Jurkat, Clone E6-1 (cell line): ENCODE measurements at regions not wholly inside any gene's neighbourhood (a gene's known extent, or its start where the extent isn't known, plus 50 kb on each side); places are given as distances from the start of the nearest gene placed in this dataset.
"Not testable (repeated sequence)": the region's sequence is repeated elsewhere in the genome, so short reads cannot be mapped to it uniquely, and the experiment has no call there.

Experiments
- DNase-seq: peaks from one replicate; pipeline ENCODE4 v3.0.0-alpha.2; 2011; ENCODE audit warnings: low read depth, low spot score
- H3K4me3 ChIP-seq: 2 replicates; pipeline ENCODE4 v1.5.1; 2011; ENCODE audit warnings: mild to moderate bottlenecking, low read length, control low read depth, moderate library complexity

DNA sequence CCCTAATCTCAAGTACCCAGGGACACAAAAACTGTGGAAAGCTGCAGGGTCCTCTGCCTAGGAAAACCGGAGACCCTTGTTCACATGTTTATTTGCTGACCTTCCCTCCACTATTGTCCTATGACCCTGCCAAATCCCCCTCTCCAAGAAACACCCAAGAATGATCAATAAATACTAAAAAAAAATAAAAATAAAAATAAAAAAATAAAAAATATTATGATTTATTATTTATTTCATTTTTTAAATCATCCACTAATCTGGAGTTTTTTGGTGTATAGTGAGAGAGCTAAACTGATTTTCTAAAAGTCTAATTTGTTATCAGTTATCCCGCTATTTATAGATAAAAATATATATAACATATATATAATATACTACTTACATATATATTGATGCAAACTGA, 360.6 kb downstream of the ZBBX start:
- not testable (repeated sequence) for DNase-seq, H3K4me3 ChIP-seq

DNA sequence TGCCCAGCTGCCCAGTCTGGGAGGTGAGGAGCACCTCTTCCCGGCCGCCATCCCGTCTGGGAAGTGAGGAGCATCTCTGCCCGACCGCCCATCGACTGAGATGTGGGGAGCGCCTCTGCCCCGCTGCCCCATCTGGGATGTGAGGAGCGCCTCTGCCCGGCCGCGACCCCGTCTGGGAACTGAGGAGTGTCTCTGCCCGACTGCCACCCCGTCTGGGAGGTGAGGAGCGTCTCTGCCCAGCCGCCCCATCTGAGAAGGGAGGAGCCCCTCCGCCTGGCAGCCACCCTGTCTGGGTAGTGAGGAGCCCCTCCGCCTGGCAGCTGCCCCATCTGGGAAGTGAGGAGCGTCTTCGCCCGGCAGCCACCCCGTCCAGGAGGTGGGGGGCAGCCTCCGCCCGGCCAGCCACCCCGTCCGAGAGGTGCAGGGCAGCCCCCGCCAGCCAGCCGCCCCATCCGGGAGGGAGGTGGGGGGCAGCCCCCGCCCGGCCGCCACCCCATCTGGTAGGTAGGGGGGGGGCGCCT, 361.4 kb downstream of the ZBBX start:
- not testable (repeated sequence) for H3K4me3 ChIP-seq, DNase-seq

DNA sequence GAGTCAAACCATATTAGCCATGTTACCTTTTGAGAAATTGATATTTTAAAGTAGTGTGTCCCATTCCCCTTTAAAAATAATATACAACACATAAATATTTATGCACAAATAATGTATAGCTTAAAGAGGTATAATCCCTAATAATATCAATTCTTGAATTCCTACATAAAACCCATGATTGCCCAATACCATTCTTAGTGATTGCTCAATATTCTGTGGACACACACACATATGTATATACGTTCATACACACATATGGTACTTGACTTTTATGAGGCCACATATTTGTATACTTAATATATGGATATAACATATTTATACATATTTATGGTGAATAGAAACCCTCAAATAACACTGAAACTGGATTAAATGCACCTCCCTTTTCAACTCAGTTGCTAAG, 367.4 kb downstream of the ZBBX start:
- DNase-seq, result no peak
- H3K4me3 ChIP-seq, result no peak overlapping the region

DNA sequence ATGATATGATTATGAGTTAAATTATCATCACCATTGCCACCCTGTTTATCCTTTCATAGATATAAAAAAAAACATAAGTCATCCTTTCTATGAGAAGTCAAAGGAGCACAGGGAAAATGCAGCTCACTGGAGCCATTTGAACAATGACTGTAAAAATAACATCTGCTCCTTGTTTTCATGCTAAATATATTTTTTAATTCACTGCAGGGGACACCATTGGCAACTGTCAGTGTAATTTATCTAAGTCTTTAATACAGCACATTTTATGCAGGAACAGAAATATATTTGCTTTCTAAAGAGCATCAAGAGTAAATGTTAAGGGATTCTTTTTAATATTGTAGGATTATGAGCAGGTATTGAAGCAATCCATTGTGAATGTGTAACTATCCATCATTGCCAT, 371.3 kb downstream of the ZBBX start:
- no peak for DNase-seq
- H3K4me3 ChIP-seq, result no peak overlapping the region

DNA sequence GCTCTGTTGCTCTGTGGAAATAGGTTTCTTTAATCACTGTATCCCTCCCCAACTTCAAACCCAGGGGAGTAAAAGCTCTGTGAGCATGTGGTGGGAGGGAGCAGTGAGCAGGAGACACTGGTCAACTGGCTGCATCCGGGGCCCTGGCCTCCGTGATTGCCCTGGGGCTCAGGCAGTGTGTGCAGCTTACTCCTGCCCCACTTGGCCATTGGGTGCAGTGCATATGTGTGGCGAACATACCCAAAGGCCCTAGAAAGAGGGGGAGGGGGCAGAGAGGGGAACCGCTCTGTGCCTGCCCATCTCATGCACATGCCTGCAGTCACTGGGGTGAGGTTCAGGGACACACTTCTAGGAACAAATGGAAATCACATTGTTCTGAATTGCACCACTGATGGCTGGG, 378.7 kb downstream of the ZBBX start:
- no peak overlapping the region for H3K4me3 ChIP-seq
- no peak for DNase-seq

DNA sequence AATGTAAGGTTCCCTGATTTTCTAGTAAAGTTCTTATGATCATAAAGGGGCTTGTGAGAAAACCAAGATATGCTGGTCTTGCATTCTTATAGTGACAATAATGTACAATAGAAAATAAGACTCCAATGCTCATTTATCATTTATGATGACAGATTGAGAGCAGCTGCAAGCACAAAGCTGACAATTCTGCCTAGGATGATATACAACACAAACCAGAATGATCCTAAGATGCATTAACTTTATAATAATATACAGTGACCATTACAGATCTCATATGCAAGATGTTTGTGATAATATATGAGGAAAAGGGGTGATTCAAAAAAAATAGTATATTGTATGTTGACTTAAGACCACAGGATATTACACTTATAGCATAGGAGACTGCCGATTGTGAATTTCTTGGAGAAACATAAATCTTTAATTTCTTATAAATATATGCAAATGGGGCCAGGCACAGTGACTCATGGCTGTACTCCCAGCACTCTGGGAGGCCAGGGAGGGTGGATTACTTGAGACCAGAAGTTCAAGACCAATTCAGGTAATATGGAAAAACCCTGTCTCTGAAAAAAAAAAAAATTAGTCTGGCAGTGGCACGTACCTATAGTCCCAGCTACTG, 387.0 kb downstream of the ZBBX start:
- no peak overlapping the region for H3K4me3 ChIP-seq
- DNase-seq, result no peak

DNA sequence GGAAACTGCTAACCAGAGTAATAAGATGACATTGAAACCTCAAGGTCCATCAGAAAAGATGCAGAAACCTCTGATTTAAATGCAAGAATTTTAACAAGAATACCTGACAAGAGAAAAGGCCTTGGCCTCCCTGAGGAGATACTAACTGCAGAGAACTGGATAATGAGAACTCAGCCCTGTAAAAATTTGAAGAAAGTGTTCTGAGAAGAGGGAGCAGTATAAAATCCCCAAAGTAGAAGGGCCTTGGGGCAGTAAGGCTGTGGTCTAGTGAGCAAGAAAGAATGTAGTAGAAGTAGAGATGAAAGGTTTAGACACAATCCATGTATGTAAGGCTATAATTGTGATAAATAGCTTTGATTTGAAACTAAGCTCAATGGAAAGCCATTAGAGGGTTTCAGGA, 394.1 kb downstream of the ZBBX start:
- no peak overlapping the region for H3K4me3 ChIP-seq
- DNase-seq, result no peak

DNA sequence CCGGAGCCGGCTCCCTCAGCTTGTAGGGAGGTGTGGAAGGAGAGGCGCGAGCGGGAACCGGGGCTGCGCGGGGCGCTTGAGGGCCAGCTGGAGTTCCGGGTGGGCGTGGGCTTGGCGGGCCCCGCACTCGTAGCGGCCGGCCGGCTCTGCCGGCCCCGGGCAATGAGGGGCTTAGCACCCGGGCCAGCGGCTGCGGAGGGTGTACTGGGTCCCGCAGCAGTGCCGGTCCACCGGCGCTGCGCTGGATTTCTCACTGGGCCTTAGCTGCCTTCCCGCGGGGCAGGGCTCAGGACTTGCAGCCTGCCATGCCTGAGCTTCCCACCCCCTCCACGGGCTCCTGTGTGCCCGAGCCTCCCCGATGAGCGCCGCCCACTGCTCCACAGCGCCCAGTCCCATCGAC, 404.3 kb downstream of the ZBBX start:
- not testable (repeated sequence) for H3K4me3 ChIP-seq, DNase-seq

DNA sequence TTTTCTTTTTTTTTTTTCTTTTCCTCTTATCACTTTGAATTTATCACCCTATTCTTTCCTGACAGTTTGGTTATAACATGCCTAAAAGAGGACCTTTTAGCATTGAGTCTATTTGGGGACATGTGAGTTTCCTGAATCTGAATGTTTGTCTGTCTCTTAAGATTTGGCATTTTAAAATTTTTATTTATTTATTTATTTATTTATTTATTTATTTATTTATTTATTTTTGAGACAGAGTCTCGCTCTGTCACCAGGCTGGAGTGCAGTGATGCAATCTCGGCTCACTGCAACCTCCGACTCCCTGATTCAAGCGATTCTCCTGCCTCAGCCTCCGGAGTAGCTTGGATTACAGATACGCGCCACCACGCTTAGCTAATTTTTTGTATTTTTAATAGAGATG, 412.4 kb downstream of the ZBBX start:
- DNase-seq, H3K4me3 ChIP-seq: not testable (repeated sequence)

DNA sequence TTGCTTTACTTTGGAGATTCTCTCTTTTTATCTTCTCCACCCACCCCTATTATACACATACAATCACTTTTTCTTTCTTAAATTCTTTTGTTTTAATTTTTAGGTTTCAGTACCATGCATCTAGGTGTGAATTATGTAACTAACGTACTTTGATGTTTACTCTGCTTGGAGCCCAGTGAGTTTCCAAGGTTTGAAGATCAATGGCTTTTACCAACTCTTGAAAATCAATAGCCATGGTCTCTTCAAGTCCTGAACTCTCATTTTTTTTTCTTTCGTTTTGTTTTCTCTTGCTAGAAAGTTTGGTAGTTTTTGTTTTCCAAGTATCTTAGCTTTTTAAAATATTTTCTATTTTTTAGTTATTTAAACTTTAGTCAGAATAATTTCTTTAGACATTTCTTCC, 417.2 kb downstream of the ZBBX start:
- no peak overlapping the region for H3K4me3 ChIP-seq
- no peak for DNase-seq

DNA sequence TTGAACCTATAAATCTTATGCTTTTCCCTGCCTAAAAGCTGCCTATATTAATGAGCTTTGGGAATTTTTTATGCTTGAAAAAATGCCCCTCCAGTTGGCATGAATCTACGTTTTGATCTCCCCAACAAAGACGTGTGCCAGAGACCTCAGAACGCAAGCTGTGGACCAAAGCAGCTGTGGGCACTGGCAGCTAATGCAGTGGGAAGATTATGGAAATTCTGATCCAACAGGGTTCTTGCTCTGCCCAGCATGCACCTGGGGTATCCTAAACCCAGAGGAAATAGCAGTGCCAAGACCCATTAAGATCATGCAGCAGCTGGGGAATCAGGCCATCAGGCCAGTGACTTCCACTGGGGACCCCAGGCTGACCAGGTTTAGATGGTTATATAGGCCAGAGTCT, 423.0 kb downstream of the ZBBX start:
- no peak for DNase-seq
- no peak overlapping the region for H3K4me3 ChIP-seq

DNA sequence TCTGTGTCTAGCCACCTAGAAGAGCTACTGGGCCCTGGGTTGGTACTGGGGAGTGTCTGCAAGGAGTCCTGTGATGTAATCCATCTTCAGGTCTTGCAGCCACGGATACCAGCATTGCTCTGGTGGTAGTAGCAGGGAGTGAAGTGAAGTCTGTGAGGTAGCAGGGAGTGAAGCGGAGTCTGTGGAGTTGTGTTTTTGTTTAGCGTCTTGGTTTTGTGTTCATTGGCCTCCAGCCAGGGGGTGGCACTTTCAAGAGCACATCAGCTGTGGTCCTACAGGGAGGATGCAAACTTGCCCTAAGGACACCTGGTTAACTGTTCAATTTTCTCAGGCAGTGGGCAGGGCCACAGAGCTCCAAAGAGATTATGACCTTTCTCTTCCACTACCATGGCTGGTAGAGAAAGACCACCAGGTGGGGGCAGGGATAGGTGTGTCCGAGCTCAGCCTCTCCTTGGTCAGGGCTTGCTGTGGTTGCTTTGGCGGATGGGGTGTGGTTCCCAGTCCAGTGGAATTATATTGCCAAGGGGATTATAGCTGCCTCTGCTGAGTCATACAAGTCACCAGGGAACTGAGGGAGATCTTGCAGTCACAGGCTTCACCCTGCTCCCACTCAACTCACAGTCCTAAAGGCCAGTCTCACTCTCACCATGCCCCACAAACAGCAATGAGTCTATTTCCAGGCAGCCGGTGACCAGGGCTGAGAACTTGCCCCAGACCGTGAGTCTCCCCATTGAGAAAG, 424.7 kb downstream of the ZBBX start:
- no peak for DNase-seq
- no peak overlapping the region for H3K4me3 ChIP-seq

DNA sequence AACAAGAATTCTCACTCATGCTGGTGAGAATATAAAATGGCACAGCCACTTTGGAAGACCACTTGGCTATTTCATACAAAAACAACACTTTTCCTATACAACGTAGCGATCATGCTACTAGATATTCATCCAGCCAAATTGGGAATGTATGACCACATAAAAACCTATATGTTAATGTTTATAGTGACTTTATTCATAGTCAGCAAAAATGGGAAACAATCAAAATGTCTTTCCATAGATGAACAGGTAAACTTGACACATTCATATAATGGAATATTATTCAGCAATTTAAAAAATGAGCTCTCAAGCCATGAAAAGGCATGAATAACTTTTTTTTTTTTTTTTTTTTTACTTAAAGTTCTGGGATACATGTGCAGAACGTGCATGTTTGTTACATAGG, 445.2 kb downstream of the ZBBX start:
- no peak for DNase-seq
- no peak overlapping the region for H3K4me3 ChIP-seq

DNA sequence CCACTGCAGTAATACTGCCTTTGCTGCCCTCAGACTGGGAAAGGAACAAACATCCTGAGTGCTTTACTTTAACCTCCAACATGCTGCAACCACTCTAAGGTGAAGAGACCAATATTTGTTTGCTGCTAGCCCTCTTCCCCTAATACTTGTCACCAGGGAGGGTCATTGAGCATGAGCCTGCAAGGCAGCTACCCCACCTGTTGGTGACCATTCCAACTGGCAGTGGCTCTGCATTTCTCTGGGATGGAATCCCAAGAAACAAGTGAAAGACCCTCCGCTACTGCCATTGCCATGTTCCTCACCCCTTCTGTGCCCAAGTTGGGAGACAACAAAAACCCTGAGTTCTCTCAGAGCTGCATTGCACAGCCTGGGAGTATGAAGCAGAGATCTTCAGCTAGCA, 462.7 kb downstream of the ZBBX start:
- no peak for DNase-seq
- no peak overlapping the region for H3K4me3 ChIP-seq

DNA sequence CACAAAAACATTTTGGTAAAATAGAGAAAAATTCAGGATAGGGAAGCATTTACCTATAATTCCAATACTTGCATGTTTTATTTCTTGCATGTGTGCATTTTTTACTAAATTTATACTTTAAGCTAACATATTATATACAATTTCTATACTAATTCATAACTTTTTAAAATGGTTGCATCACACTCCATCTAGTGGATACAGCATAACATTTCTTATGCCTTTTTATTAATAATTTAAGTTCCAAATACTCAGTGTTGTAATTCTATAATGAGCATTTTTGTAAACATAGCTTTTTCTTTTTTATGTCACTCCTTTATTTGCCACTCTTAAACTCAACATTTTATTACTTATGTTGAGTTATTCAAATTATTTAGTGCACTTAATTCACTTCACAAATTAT, 477.7 kb downstream of the ZBBX start:
- H3K4me3 ChIP-seq, result no peak overlapping the region
- no peak for DNase-seq

DNA sequence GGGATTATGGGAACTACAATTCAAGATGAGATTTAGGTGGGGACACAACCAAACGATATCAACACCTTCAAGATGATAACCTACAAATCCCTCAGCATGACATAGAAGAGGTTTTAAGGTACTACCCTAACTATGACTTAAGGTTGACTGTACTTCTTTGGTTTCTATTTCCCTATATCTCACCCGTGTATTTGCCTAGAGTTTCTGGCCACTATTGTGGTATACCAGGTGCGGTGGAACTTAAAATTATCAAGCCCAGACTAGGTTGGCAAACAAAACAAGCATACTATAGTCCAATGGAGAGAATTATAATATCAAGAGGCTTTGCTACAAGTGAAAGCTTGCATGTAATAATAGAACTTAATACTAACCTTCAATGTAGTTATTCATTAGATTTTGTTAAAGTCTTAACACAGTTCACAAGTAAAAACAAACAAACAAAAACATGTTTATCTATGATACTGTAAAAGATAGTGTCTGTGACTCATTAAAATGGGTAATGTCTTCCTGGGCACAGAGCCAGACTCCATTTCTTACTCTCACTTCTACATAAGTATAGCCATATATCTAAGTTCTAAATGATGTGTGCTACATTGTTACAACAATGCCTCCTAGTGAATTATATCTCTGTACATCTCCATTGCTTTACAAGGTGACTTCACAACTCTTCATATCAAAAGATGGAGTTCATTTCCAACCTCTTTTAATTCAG, 479.1 kb downstream of the ZBBX start:
- no peak for DNase-seq
- H3K4me3 ChIP-seq, result no peak overlapping the region

DNA sequence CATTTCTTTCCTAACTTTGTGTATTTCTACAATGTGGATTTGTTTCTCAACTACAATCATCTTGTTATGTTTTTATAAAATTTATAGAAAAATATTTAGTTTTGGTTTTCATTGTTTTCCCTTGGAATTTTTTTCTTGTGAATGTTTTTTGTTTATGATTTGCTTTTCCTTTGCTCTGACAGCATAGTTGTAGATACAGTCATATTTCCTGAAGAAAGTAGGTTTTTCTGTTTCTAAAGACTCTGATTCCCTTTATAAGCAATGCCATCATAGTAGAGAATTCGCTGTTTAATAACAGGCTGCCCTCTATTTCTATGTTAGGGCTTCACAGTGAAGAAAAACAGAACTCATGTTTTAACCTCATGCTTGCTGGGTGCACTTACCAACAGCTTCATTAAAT, 482.3 kb downstream of the ZBBX start:
- no peak overlapping the region for H3K4me3 ChIP-seq

DNA sequence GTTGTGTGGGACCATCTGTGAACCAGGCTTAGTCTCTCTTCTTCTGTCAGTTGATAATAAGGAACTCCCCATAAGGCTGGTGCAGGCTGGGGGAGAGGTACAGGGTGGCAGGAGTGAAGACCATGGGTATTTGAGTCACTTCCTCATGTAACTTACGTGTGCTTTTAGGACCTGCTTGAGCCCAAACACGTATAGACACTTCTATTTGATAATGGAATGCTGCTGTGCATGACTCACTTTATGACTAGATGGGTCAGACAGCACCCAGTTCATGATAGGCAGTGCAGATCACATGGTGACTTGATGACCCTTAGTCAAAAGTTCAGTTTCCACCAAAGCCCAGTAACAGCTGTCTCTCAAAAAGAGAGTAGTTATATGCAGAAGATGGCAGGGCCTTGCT, 490.9 kb downstream of the ZBBX start:
- H3K4me3 ChIP-seq, result no peak overlapping the region
- no peak for DNase-seq

More for the DNA sequence above, 482.3 kb downstream of the ZBBX start:
- DNase-seq, result no peak

DNA sequence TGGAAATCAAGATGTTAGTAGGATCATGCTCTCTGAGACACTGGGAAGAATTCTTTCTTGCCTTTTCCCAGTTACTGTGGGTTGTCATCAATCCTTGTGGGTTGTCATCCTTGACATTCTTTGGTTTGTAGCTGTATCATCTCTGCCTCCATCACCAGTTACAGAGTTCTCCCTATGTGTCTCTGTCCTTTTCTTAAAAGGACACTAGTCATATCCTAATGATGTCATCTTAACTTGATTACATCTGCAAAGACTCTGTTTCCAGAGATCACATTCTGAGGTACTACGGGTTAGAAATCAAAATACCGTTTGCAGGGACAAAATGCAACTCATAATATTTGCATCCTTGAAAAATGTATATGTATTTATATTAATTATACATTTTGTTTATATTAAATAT, 500.4 kb downstream of the ZBBX start:
- H3K4me3 ChIP-seq, result no peak overlapping the region
- DNase-seq, result no peak

DNA sequence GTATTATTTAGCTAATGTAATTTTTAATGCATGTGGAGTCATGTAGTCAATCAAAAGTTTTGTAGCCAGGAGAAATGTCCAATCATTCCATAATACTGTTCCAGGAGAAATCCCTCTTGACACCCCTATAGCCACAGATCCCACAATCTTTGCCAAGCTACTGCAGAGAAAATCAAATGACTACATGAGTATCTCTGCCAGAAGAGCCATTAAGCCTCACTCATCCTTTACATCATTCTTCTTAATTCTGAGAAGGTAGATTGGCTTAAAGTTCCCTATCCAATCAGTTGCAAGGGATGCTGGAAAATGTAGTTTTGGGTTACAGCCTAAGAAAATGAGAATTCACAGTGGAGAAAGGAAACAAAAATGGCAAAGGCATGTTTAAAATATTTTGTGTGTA, 502.1 kb downstream of the ZBBX start:
- DNase-seq, result no peak
- H3K4me3 ChIP-seq, result no peak overlapping the region
